ENCODE measurements at regions not wholly inside any gene's neighbourhood (a gene's known extent, or its start where the extent isn't known, plus 50 kb on each side); places are given as distances from the start of the nearest gene placed in this dataset.

DNA sequence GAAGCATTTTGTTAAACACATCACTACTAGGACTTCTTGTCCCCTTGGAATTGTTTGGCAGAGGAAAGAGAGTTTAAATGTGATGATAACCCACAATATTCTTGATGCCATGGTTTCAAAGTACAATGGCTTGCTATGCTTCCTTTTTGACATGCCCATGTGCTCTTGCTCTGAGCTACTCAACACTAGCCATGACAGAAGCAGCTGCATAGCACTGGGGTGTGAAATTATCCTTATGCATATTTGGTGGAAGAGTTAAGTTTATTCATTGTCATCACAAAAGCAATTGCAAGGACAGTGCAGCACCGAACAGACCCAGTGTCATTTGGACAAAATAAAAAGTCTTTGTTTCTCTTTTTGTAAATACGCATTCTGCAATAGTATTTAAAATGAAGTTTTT, 209.9 kb upstream of the CDH20 start:
- no peak for DNase-seq
- H3K9ac ChIP-seq (ENCODE audit: extremely low read depth, low read length, poor library complexity, severe bottlenecking) = no peak overlapping the region
- Mint-ChIP-seq H3K27me3 (ENCODE audit: insufficient read depth) (no peaks in the 10 kb centered on the region), H3K36me3 (ENCODE audit: low read depth) (no peaks in the 10 kb centered on the region), H3K4me1 (peaks cover 26% of the 10 kb centered on the region), H3K9me3 (no peaks in the 10 kb centered on the region), H3K27ac (no peak overlapping the region), H3K4me3 (no peak overlapping the region)
- peaks cover 3% of the 10 kb centered on the region for H3K4me1 ChIP-seq (ENCODE audit: control insufficient read depth, insufficient read depth, low read length)
- H3K9me3 ChIP-seq (ENCODE audit: control insufficient read depth, low read length) = no peaks in the 10 kb centered on the region
- no peak overlapping the region for H3K4me3 ChIP-seq (ENCODE audit: low read length)
- no peaks in the 10 kb centered on the region for H3K27me3 ChIP-seq (ENCODE audit: control insufficient read depth, insufficient read depth, low read length, poor library complexity, severe bottlenecking)
- H3K36me3 ChIP-seq (ENCODE audit: control insufficient read depth, insufficient read depth, low read length) = no peaks in the 10 kb centered on the region
- 86% methylated on average over 1 of the region's 2 CpGs; no CpG with 5 or more reads in 1 of the 2 experiments for WGBS, 2 experiments (ENCODE audit: insufficient coverage in 1 of 2, insufficient read length in 1 of 2)
- no peak for TF ChIP-seq CTCF (conservative IDR thresholded peaks at IDR 0.05)
- H3K27ac ChIP-seq (ENCODE audit: low read depth, low read length) = no peak overlapping the region

GRCh38 chr18:61127714-61128467, 205.3 kb upstream of the CDH20 start:
- whole genome bisulfite sequencing, 2 experiments (ENCODE audit: insufficient coverage in 1 of 2, insufficient read length in 1 of 2) = 46% methylated on average over 5 of the region's 6 CpGs; no CpG with 5 or more reads in 1 of the 2 experiments
- Histone ChIP-seq H3K36me3 (ENCODE audit: control insufficient read depth, insufficient read depth, low read length) (no peaks in the 10 kb centered on the region), H3K4me3 (ENCODE audit: low read length) (no peak overlapping the region), H3K27ac (ENCODE audit: low read depth, low read length) (peak overlapping the region; percentile 73), H3K9ac (ENCODE audit: extremely low read depth, low read length, poor library complexity, severe bottlenecking) (no peak overlapping the region), H3K4me1 (ENCODE audit: control insufficient read depth, insufficient read depth, low read length) (no peaks in the 10 kb centered on the region), H3K27me3 (ENCODE audit: control insufficient read depth, insufficient read depth, low read length, poor library complexity, severe bottlenecking) (no peaks in the 10 kb centered on the region), H3K9me3 (ENCODE audit: control insufficient read depth, low read length) (no peaks in the 10 kb centered on the region)
- Mint-ChIP-seq H3K9me3 (no peaks in the 10 kb centered on the region), H3K4me3 (no peak overlapping the region), H3K36me3 (ENCODE audit: low read depth) (no peaks in the 10 kb centered on the region), H3K27ac (peak overlapping the region; percentile 65), H3K4me1 (peaks cover 24% of the 10 kb centered on the region), H3K27me3 (ENCODE audit: insufficient read depth) (no peaks in the 10 kb centered on the region)
- no peak for TF ChIP-seq CTCF (conservative IDR thresholded peaks at IDR 0.05)
- DNase-seq = peak; percentile 62

- H3K4me3 Mint-ChIP-seq = no peak overlapping the region
These were observed 204.2 kb upstream of the CDH20 start for GRCh38 chr18:61129001-61129400.

More at GRCh38 chr18:61129001-61129400, 204.2 kb upstream of the CDH20 start:
- H3K36me3 ChIP-seq (ENCODE audit: control insufficient read depth, insufficient read depth, low read length) = no peaks in the 10 kb centered on the region
- H3K9ac ChIP-seq (ENCODE audit: extremely low read depth, low read length, poor library complexity, severe bottlenecking) = no peak overlapping the region
- Mint-ChIP-seq H3K9me3 (no peaks in the 10 kb centered on the region), H3K36me3 (ENCODE audit: low read depth) (no peaks in the 10 kb centered on the region), H3K4me1 (peaks cover 26% of the 10 kb centered on the region), H3K27me3 (ENCODE audit: insufficient read depth) (no peaks in the 10 kb centered on the region), H3K27ac (no peak overlapping the region)
- no peaks in the 10 kb centered on the region for H3K9me3 ChIP-seq (ENCODE audit: control insufficient read depth, low read length)
- no peak for DNase-seq
- H3K27ac ChIP-seq (ENCODE audit: low read depth, low read length) = no peak overlapping the region
- H3K27me3 ChIP-seq (ENCODE audit: control insufficient read depth, insufficient read depth, low read length, poor library complexity, severe bottlenecking) = no peaks in the 10 kb centered on the region
- H3K4me1 ChIP-seq (ENCODE audit: control insufficient read depth, insufficient read depth, low read length) = no peaks in the 10 kb centered on the region
- H3K4me3 ChIP-seq (ENCODE audit: low read length) = no peak overlapping the region
- no peak for TF ChIP-seq CTCF (conservative IDR thresholded peaks at IDR 0.05)
